ENCODE measurements at regions not wholly inside any gene's neighbourhood (a gene's known extent, or its start where the extent isn't known, plus 50 kb on each side); places are given as distances from the start of the nearest gene placed in this dataset.
"Not testable (repeated sequence)": the region's sequence is repeated elsewhere in the genome, so short reads cannot be mapped to it uniquely, and the experiment has no call there.

DNA sequence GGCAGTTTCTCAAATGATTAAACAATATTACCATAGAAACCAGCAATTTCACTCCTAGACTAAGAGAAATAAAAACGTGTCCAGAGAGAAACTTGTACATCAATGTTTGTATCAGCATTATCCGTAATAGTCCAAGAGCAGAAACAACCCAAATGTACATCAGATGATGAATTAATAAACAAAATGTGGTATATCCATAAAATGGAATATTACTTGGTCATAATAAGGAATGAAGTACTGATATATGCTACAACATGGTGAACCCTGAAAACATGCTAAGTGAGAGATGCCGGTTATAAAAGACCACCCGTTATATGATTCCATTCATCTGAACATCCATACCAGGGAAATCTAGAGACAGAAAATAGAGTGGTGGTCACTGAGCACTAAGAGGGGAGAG is 167.3 kb upstream of the KCTD7 start:
- WGBS, 3 donors: 93 to 95% (median 93%) methylated on average over 4 of the region's 4 CpGs
- DNase-seq; H3K9me3 ChIP-seq (ENCODE audit: control insufficient read depth in 2 of 2, insufficient read depth in 1 of 2, low read depth in 1 of 2, low read length in 1 of 2); H3K4me1 ChIP-seq (ENCODE audit: control insufficient read depth in 3 of 3, insufficient read depth in 2 of 3, low read depth in 1 of 3, low read length in 2 of 3); FAIRE-seq; H3K36me3 ChIP-seq (ENCODE audit: control insufficient read depth in 3 of 3, insufficient read depth in 2 of 3, low read depth in 1 of 3, low read length in 3 of 3); H3K27ac ChIP-seq (ENCODE audit: low read depth in 1 of 3, low read length in 2 of 3); H3K4me3 ChIP-seq (ENCODE audit: low read depth in 1 of 3, low read length in 3 of 3); H3K27me3 ChIP-seq (ENCODE audit: control insufficient read depth in 3 of 3, insufficient read depth in 3 of 3, low read length in 3 of 3): not testable (repeated sequence)

- H3K4me1 ChIP-seq (ENCODE audit: control insufficient read depth in 3 of 3, insufficient read depth in 2 of 3, low read depth in 1 of 3, low read length in 2 of 3); DNase-seq; FAIRE-seq; H3K36me3 ChIP-seq (ENCODE audit: control insufficient read depth in 3 of 3, insufficient read depth in 2 of 3, low read depth in 1 of 3, low read length in 3 of 3); H3K4me3 ChIP-seq (ENCODE audit: low read depth in 1 of 3, low read length in 3 of 3); H3K27ac ChIP-seq (ENCODE audit: low read depth in 1 of 3, low read length in 2 of 3); H3K27me3 ChIP-seq (ENCODE audit: control insufficient read depth in 3 of 3, insufficient read depth in 3 of 3, low read length in 3 of 3); H3K9me3 ChIP-seq (ENCODE audit: control insufficient read depth in 2 of 2, insufficient read depth in 1 of 2, low read depth in 1 of 2, low read length in 1 of 2): not testable (repeated sequence)
- WGBS, 3 donors: 98 to 100% (median 99%) methylated on average over 4 of the region's 4 CpGs
These were observed 165.8 kb upstream of the KCTD7 start for GRCh38 chr7:66462831-66463230.

GRCh38 chr7:66464059-66464458 is 164.6 kb upstream of the KCTD7 start:
- Histone ChIP-seq H3K36me3 (ENCODE audit: control insufficient read depth in 3 of 3, insufficient read depth in 2 of 3, low read depth in 1 of 3, low read length in 3 of 3) (no peaks in the 10 kb centered on the region), H3K9me3 (ENCODE audit: control insufficient read depth in 2 of 2, insufficient read depth in 1 of 2, low read depth in 1 of 2, low read length in 1 of 2) (no peaks in the 10 kb centered on the region), H3K4me3 (ENCODE audit: low read depth in 1 of 3, low read length in 3 of 3) (no peak overlapping the region), H3K27me3 (ENCODE audit: control insufficient read depth in 3 of 3, insufficient read depth in 3 of 3, low read length in 3 of 3) (no peaks in the 10 kb centered on the region), H3K4me1 (ENCODE audit: control insufficient read depth in 3 of 3, insufficient read depth in 2 of 3, low read depth in 1 of 3, low read length in 2 of 3) (no peaks in the 10 kb centered on the region), H3K27ac (ENCODE audit: low read depth in 1 of 3, low read length in 2 of 3) (no peak overlapping the region)
- no peak for FAIRE-seq
- 93 to 95% (median 94%) methylated on average over 6 of the region's 6 CpGs for WGBS, 3 donors
- no peak for DNase-seq

DNA sequence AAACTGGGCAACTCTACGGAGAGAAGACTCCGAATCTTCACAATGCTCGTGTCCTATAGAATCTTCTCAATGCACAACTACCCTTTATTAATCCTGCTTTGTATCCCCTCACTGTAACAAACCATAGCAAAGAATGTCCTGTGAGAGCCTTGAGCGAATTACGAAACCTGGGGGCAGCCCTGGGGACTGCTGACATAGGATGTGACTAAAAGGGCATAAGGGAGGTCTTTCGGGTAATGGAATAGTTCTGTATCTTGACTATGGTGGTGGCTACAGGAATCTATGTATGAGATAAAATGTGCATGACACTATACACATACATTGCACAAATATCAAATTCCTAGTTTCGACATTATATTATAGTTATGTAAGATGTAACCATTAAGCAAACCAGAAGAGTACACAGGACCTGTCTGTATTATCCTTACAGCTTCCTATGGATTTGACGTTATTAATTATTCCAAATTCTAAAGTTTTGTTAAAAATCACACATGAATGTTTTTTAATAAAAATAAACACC is 162.5 kb upstream of the KCTD7 start:
- FAIRE-seq (no peak), DNase-seq (no peak)
- WGBS, 3 donors: 93 to 96% (median 95%) methylated on average over 8 of the region's 8 CpGs
- Histone ChIP-seq H3K27me3 (ENCODE audit: control insufficient read depth in 3 of 3, insufficient read depth in 3 of 3, low read length in 3 of 3) (no peaks in the 10 kb centered on the region), H3K9me3 (ENCODE audit: control insufficient read depth in 2 of 2, insufficient read depth in 1 of 2, low read depth in 1 of 2, low read length in 1 of 2) (no peaks in the 10 kb centered on the region), H3K36me3 (ENCODE audit: control insufficient read depth in 3 of 3, insufficient read depth in 2 of 3, low read depth in 1 of 3, low read length in 3 of 3) (peaks cover 0 to 2% (median 0%) of the 10 kb centered on the region in 3 donors), H3K4me1 (ENCODE audit: control insufficient read depth in 3 of 3, insufficient read depth in 2 of 3, low read depth in 1 of 3, low read length in 2 of 3) (no peaks in the 10 kb centered on the region), H3K4me3 (ENCODE audit: low read depth in 1 of 3, low read length in 3 of 3) (no peak overlapping the region), H3K27ac (ENCODE audit: low read depth in 1 of 3, low read length in 2 of 3) (no peak overlapping the region)

DNA sequence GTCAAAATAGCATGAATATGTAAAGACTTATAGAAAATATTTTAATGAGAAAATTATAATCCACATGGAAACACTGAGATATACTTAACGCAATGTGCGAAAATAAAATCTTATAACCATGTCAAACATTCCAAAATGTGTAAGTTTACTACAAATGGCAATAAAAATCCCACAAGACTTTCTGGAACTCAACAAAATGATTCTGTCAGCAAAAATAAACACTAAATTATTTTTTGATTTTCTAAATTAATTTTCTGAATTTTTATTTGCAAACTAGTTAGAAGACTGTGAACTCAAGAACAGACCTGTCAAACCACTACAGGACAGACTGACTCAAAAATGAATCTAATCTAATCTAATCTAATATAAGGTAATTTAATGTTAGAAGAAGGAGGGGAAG is 160.8 kb upstream of the KCTD7 start:
- Histone ChIP-seq H3K36me3 (ENCODE audit: control insufficient read depth in 3 of 3, insufficient read depth in 2 of 3, low read depth in 1 of 3, low read length in 3 of 3) (peaks cover 0 to 2% (median 0%) of the 10 kb centered on the region in 3 donors), H3K9me3 (ENCODE audit: control insufficient read depth in 2 of 2, insufficient read depth in 1 of 2, low read depth in 1 of 2, low read length in 1 of 2) (no peaks in the 10 kb centered on the region), H3K4me3 (ENCODE audit: low read depth in 1 of 3, low read length in 3 of 3) (no peak overlapping the region), H3K27ac (ENCODE audit: low read depth in 1 of 3, low read length in 2 of 3) (no peak overlapping the region), H3K4me1 (ENCODE audit: control insufficient read depth in 3 of 3, insufficient read depth in 2 of 3, low read depth in 1 of 3, low read length in 2 of 3) (no peaks in the 10 kb centered on the region), H3K27me3 (ENCODE audit: control insufficient read depth in 3 of 3, insufficient read depth in 3 of 3, low read length in 3 of 3) (no peaks in the 10 kb centered on the region)
- peak; percentile 55 for FAIRE-seq
- 96 to 100% (median 96%) methylated on average over 2 of the region's 2 CpGs for WGBS, 3 donors
- no peak for DNase-seq

- H3K9me3 ChIP-seq (ENCODE audit: control insufficient read depth in 2 of 2, insufficient read depth in 1 of 2, low read depth in 1 of 2, low read length in 1 of 2); H3K4me1 ChIP-seq (ENCODE audit: control insufficient read depth in 3 of 3, insufficient read depth in 2 of 3, low read depth in 1 of 3, low read length in 2 of 3); FAIRE-seq; DNase-seq; H3K27ac ChIP-seq (ENCODE audit: low read depth in 1 of 3, low read length in 2 of 3); H3K4me3 ChIP-seq (ENCODE audit: low read depth in 1 of 3, low read length in 3 of 3); H3K27me3 ChIP-seq (ENCODE audit: control insufficient read depth in 3 of 3, insufficient read depth in 3 of 3, low read length in 3 of 3): not testable (repeated sequence)
- WGBS, 3 donors: 49 to 75% (median 64%) methylated on average over 3 of the region's 3 CpGs
- peaks cover 0 to 19% (median 2%) of the 10 kb centered on the region in 3 donors for H3K36me3 ChIP-seq (ENCODE audit: control insufficient read depth in 3 of 3, insufficient read depth in 2 of 3, low read depth in 1 of 3, low read length in 3 of 3)
These were observed 155.6 kb upstream of the KCTD7 start for GRCh38 chr7:66473064-66473463.

- peaks cover 0 to 23% (median 2%) of the 10 kb centered on the region in 3 donors for H3K36me3 ChIP-seq (ENCODE audit: control insufficient read depth in 3 of 3, insufficient read depth in 2 of 3, low read depth in 1 of 3, low read length in 3 of 3)
- FAIRE-seq: no peak
- no peaks in the 10 kb centered on the region for H3K4me1 ChIP-seq (ENCODE audit: control insufficient read depth in 3 of 3, insufficient read depth in 2 of 3, low read depth in 1 of 3, low read length in 2 of 3)
- no peak overlapping the region for H3K27ac ChIP-seq (ENCODE audit: low read depth in 1 of 3, low read length in 2 of 3)
- WGBS, 3 donors: 95 to 99% (median 96%) methylated on average over 34 to 45 of the region's 45 CpGs
- no peak for DNase-seq
- H3K9me3 ChIP-seq (ENCODE audit: control insufficient read depth in 2 of 2, insufficient read depth in 1 of 2, low read depth in 1 of 2, low read length in 1 of 2): no peaks in the 10 kb centered on the region
- H3K4me3 ChIP-seq (ENCODE audit: low read depth in 1 of 3, low read length in 3 of 3): no peak overlapping the region
- no peaks in the 10 kb centered on the region for H3K27me3 ChIP-seq (ENCODE audit: control insufficient read depth in 3 of 3, insufficient read depth in 3 of 3, low read length in 3 of 3)
These were observed 154.2 kb upstream of the KCTD7 start for GRCh38 chr7:66474441-66474840.

DNA sequence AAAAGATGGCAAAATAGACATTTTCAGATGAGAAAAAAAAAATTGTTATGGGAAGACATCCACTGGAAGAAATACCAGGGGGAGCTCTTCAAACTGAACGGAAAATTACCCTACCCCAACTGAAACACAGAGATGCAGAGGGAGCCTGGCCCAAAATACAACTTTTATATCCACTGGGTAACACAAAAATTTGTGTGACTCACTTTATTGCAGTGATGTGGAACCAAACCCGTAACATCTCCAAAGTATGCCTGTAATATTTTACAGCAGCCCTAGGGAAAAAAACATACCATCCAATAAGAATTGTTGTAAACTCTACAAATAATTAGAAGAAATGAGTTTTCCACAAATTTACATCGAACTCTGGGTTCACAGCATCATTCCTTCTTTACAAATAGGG is 152.6 kb upstream of the KCTD7 start:
- H3K27ac ChIP-seq (ENCODE audit: low read depth in 1 of 3, low read length in 2 of 3); H3K9me3 ChIP-seq (ENCODE audit: control insufficient read depth in 2 of 2, insufficient read depth in 1 of 2, low read depth in 1 of 2, low read length in 1 of 2); H3K4me1 ChIP-seq (ENCODE audit: control insufficient read depth in 3 of 3, insufficient read depth in 2 of 3, low read depth in 1 of 3, low read length in 2 of 3); H3K27me3 ChIP-seq (ENCODE audit: control insufficient read depth in 3 of 3, insufficient read depth in 3 of 3, low read length in 3 of 3); DNase-seq; H3K4me3 ChIP-seq (ENCODE audit: low read depth in 1 of 3, low read length in 3 of 3): not testable (repeated sequence)
- WGBS, 3 donors: 89 to 97% (median 94%) methylated on average over 3 of the region's 3 CpGs
- peaks cover 0 to 25% (median 2%) of the 10 kb centered on the region in 3 donors for H3K36me3 ChIP-seq (ENCODE audit: control insufficient read depth in 3 of 3, insufficient read depth in 2 of 3, low read depth in 1 of 3, low read length in 3 of 3)
- FAIRE-seq: peak; percentile 76

DNA sequence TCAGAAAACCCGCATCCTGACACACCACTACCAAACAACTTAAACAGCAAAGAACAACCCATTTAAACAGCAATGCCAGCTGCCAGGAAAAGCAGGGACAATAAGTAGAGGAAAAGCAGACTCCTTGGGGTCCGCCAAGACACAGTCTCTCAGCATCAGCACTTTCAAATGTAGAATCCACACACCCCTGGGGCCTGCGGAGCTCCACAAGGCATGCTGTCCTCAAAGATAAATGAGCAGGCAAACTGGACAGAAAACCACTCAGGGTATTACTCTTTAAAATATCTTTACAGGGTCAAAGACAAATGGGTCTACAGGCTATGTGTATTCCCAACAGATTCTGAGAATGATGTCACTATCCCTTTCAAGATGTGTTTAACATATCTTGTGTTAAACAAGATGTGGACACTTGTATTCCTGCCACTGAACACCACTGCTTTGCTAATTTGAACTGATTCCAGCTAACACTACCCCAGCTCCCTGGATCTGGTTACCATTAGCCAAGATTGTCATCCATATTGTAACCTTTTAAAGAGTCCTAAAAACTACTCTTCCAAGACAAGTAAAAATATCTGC is 150.8 kb upstream of the KCTD7 start:
- not testable (repeated sequence) for H3K4me3 ChIP-seq (ENCODE audit: low read depth in 1 of 3, low read length in 3 of 3); DNase-seq; H3K4me1 ChIP-seq (ENCODE audit: control insufficient read depth in 3 of 3, insufficient read depth in 2 of 3, low read depth in 1 of 3, low read length in 2 of 3); H3K27me3 ChIP-seq (ENCODE audit: control insufficient read depth in 3 of 3, insufficient read depth in 3 of 3, low read length in 3 of 3); H3K9me3 ChIP-seq (ENCODE audit: control insufficient read depth in 2 of 2, insufficient read depth in 1 of 2, low read depth in 1 of 2, low read length in 1 of 2); H3K27ac ChIP-seq (ENCODE audit: low read depth in 1 of 3, low read length in 2 of 3); FAIRE-seq
- whole genome bisulfite sequencing, 3 donors: 86 to 99% (median 88%) methylated on average over 3 of the region's 3 CpGs
- peaks cover 0 to 28% (median 5%) of the 10 kb centered on the region in 3 donors for H3K36me3 ChIP-seq (ENCODE audit: control insufficient read depth in 3 of 3, insufficient read depth in 2 of 3, low read depth in 1 of 3, low read length in 3 of 3)

Data from small intestine (tissue), 7 donors.